ENCODE measurements at regions not wholly inside any gene's neighbourhood (a gene's known extent, or its start where the extent isn't known, plus 50 kb on each side); places are given as distances from the start of the nearest gene placed in this dataset.

DNA sequence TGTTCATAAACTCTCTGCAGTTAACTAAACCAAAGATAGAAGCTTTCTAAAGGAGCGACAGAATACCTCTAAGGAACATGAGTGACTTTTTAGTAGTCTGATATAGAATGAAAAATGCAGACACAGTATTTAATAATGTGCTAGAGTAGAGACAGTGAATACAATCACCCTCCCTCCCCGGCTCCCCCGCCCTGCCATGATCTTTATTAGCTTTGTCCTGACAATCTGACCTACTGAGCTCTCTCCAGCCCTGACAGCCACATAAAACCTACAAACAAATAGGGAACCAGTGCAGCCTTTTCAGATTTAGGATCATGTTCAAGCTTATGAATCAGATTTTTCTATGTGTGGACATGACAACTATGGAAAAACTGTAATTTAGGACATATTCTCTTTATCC lies 777.6 kb upstream of the FANCL start:
- DNase-seq (ENCODE audit: insufficient read length, low spot score): no peak
- no peak for FAIRE-seq
- TF ChIP-seq, protein P1, sequence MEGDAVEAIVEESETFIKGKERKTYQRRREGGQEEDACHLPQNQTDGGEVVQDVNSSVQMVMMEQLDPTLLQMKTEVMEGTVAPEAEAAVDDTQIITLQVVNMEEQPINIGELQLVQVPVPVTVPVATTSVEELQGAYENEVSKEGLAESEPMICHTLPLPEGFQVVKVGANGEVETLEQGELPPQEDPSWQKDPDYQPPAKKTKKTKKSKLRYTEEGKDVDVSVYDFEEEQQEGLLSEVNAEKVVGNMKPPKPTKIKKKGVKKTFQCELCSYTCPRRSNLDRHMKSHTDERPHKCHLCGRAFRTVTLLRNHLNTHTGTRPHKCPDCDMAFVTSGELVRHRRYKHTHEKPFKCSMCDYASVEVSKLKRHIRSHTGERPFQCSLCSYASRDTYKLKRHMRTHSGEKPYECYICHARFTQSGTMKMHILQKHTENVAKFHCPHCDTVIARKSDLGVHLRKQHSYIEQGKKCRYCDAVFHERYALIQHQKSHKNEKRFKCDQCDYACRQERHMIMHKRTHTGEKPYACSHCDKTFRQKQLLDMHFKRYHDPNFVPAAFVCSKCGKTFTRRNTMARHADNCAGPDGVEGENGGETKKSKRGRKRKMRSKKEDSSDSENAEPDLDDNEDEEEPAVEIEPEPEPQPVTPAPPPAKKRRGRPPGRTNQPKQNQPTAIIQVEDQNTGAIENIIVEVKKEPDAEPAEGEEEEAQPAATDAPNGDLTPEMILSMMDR (IDR thresholded peaks at IDR 0.05; ENCODE audit: insufficient read depth, missing control alignments): no peak

DNA sequence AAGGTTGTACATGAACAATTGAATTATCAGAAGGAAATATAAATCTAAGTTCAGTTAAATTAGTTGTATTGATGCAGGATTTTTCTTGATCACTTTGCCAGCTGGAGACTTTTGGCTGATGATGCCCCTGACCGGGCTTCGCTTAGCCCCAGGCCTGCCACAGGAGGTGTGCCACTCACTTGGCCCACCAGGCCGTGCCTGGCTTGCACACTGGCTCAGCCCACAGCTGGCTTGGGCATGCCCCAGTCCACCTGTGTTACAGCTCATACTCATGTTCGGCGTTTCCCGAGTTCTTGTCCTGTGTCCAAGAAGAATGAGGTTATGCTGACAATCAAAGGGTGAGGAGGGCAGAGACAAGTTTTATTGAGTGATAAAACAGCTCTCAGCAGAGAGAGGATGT lies 773.9 kb upstream of the FANCL start:
- DNase-seq (ENCODE audit: insufficient read length, low spot score) (no peak), FAIRE-seq (no peak)
- TF ChIP-seq, protein P1 (IDR thresholded peaks at IDR 0.05; ENCODE audit: insufficient read depth, missing control alignments): no peak

DNA sequence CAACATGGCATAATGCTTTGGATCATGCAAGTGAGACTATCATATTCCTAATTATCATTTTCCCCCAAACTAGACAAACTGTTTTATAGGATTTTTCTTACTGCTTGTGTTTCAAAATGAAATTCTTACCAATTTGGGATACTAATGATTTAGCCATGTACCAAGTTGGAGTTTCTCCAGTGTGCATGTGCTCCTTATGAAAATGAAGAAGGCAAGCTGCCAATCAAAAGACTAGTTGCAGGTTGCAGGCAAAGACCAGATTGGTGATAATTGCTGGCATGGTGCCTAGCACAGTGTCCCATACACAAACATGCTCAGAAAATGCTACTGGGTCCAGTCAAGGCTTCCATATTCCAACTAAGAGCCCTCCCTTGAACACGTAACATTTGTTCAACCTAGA lies 771.8 kb upstream of the FANCL start:
- DNase-seq (ENCODE audit: insufficient read length, low spot score): no peak
- TF ChIP-seq, protein P1 (IDR thresholded peaks at IDR 0.05; ENCODE audit: insufficient read depth, missing control alignments): no peak
- FAIRE-seq: no peak

DNA sequence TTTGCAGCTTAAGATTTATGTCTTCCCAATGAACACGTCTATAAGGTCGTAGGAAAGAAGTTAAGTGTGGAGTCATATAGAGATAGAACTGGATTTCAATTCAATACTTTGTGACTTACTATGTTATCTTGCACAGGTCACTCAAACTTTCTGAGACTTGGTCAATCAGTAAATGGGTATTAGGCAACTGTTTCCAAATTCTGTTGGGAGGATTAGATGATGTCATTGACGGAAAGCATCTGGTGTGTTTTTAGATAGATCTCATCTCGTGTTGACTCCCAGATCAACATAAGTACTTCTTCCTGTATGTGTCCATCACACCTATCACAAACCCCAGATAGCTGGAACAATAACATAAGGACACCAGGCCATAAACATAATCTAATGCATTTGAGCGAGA lies 771.1 kb upstream of the FANCL start:
- TF ChIP-seq, protein P1 (IDR thresholded peaks at IDR 0.05; ENCODE audit: insufficient read depth, missing control alignments): no peak
- FAIRE-seq (no peak), DNase-seq (ENCODE audit: insufficient read length, low spot score) (no peak)

DNA sequence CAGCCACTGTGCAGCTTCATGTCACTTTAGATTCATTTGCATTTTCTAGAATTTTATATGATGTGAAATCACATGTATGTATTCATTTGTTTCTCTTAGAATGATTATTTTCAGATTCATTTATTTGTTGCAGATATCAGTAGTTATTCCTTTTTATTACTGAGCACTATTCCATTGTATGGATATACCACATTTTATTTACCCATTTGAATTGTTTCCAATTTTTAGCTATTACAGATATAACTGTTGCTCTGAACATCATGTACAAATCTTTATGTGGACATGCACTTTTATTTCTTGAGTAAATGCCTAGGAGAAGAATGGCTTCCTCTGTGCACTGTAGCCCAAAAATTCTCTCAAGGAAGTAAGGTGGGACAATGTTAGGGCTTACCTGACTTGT lies 767.8 kb upstream of the FANCL start:
- FAIRE-seq (no peak), DNase-seq (ENCODE audit: insufficient read length, low spot score) (no peak)
- TF ChIP-seq, protein P1 (IDR thresholded peaks at IDR 0.05; ENCODE audit: insufficient read depth, missing control alignments): no peak

DNA sequence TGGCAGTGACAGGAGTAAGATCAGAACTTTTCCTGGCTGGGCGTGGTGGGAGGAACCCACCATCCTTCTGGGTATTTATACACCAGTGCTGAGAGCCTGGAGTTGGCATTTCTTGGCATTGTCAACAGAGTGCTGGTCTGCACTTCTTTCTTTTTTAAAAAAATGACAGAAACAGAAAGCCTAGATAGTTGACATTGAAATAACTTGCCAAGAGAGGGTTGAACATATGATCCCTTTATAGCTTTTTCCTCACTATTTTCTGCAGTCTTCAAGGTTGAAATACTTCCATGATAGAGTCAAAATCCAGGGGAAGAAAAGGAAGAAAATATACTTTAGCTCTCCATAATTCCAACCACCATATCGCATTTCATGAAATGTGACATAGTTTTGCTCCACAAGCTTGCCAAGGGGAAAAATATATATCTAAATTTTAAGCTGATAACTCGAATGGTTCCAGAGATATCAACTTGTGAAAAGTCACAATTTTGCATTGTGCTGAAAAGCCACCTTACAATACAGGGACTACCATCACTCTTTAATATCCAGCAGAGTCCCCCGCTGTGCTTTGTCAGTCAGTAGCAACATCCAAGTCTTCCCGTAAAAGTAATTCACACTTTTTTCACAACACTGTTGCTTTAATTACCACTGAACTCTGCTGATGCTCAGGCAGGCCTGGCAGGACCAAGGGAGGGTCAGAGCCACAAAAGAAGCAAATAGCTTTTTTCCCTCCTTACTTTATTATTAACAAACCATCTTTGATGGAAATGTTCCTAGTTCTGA lies 764.9 kb upstream of the FANCL start:
- TF ChIP-seq, protein P1 (IDR thresholded peaks at IDR 0.05; ENCODE audit: insufficient read depth, missing control alignments): no peak
- DNase-seq (ENCODE audit: insufficient read length, low spot score): no peak
- no peak for FAIRE-seq

DNA sequence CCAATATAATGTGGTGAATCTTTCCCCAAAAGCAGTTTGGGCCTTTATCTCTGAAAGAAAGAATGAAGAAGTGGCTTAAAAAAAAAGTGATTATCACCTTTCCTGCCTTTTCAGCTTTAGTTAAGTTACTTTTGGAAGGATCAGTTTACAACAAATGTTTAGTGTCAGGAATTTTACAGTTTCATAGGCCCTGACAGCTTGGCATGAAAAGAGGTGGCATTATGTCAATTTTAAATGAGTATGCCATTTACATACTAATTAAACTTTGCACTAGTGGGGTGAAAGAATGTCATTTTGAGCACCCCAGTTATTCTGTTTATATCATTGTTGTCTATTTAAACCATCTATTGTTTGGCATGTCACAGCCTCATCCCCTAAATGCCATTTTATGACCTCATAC lies 763.5 kb upstream of the FANCL start:
- no peak for DNase-seq (ENCODE audit: insufficient read length, low spot score)
- FAIRE-seq: no peak
- TF ChIP-seq, protein P1 (IDR thresholded peaks at IDR 0.05; ENCODE audit: insufficient read depth, missing control alignments): no peak
